ENCODE measurements at regions not wholly inside any gene's neighbourhood (a gene's known extent, or its start where the extent isn't known, plus 50 kb on each side); places are given as distances from the start of the nearest gene placed in this dataset.

- no peak for TF ChIP-seq CTCF (IDR thresholded peaks at IDR 0.05; ENCODE audit: insufficient read depth, low read length, poor library complexity, severe bottlenecking)
- no peak for TF ChIP-seq EZH2phosphoT487 (conservative IDR thresholded peaks at IDR 0.05; ENCODE audit: low read length)
These were observed 182.6 kb upstream of the TBX20 start for GRCh38 chr7:35436452-35436851.

Measured in SU-DHL-6 (cell line).